ENCODE measurements at regions not wholly inside any gene's neighbourhood (a gene's known extent, or its start where the extent isn't known, plus 50 kb on each side); places are given as distances from the start of the nearest gene placed in this dataset.

- in situ Hi-C loops (cut with MboI; ENCODE audit: low sequenced_read_pairs in 4 of 4) (no loop called here), intact Hi-C loops (cut with DNase I; ENCODE audit: low total_unique reads) (no loop called here)
- no peaks in the 10 kb centered on the region for H3K4me1 ChIP-seq
- no peaks in the 10 kb centered on the region for H3K27me3 ChIP-seq
- TF ChIP-seq POLR2A (IDR thresholded peaks at IDR 0.05) (no peak), CTCF (IDR thresholded peaks at IDR 0.05 in 4 of 5, conservative IDR thresholded peaks at IDR 0.05 in 1 of 5) (no peak)
- no peak for ATAC-seq
- no peaks in the 10 kb centered on the region for H3K9me3 ChIP-seq
- no peak for DNase-seq
- H3K36me3 ChIP-seq = no peaks in the 10 kb centered on the region
- no peak overlapping the region for H3K4me3 ChIP-seq
- no peak overlapping the region for H3K27ac ChIP-seq
Observed at GRCh38 chr5:93008502-93009207, 572.4 kb downstream of the NR2F1-AS1 start.

- in situ Hi-C loops (cut with MboI; ENCODE audit: low sequenced_read_pairs in 4 of 4) (no loop called here), intact Hi-C loops (cut with DNase I; ENCODE audit: low total_unique reads) (no loop called here)
- H3K27me3 ChIP-seq = no peaks in the 10 kb centered on the region
- DNase-seq (no peak), ATAC-seq (no peak)
- no peaks in the 10 kb centered on the region for H3K4me1 ChIP-seq
- H3K4me3 ChIP-seq = no peak overlapping the region
- TF ChIP-seq CTCF (IDR thresholded peaks at IDR 0.05 in 4 of 5, conservative IDR thresholded peaks at IDR 0.05 in 1 of 5) = no peak
- no peak for TF ChIP-seq POLR2A (IDR thresholded peaks at IDR 0.05)
- no peaks in the 10 kb centered on the region for H3K9me3 ChIP-seq
- H3K27ac ChIP-seq = no peak overlapping the region
- no peaks in the 10 kb centered on the region for H3K36me3 ChIP-seq
Observed at GRCh38 chr5:93006915-93007314, 574.1 kb downstream of the NR2F1-AS1 start.

- Histone ChIP-seq H3K4me3 (no peak overlapping the region), H3K27ac (no peak overlapping the region), H3K4me1 (no peaks in the 10 kb centered on the region), H3K36me3 (no peaks in the 10 kb centered on the region), H3K27me3 (no peaks in the 10 kb centered on the region), H3K9me3 (no peaks in the 10 kb centered on the region)
- ATAC-seq (no peak), DNase-seq (no peak)
- in situ Hi-C loops (cut with MboI; ENCODE audit: low sequenced_read_pairs in 4 of 4) = no loop called here
- TF ChIP-seq CTCF (IDR thresholded peaks at IDR 0.05 in 4 of 5, conservative IDR thresholded peaks at IDR 0.05 in 1 of 5) (no peak), POLR2A (IDR thresholded peaks at IDR 0.05) (no peak)
- intact Hi-C loops (cut with DNase I; ENCODE audit: low total_unique reads) = no loop called here
Observed at GRCh38 chr5:92998456-92998855, 582.6 kb downstream of the NR2F1-AS1 start.

- Histone ChIP-seq H3K27me3 (no peaks in the 10 kb centered on the region), H3K9me3 (no peaks in the 10 kb centered on the region), H3K4me1 (no peaks in the 10 kb centered on the region), H3K4me3 (no peak overlapping the region), H3K36me3 (no peaks in the 10 kb centered on the region), H3K27ac (no peak overlapping the region)
- ATAC-seq (no peak), DNase-seq (no peak)
- in situ Hi-C loops (cut with MboI; ENCODE audit: low sequenced_read_pairs in 4 of 4) (no loop called here), intact Hi-C loops (cut with DNase I; ENCODE audit: low total_unique reads) (no loop called here)
- TF ChIP-seq CTCF (IDR thresholded peaks at IDR 0.05 in 4 of 5, conservative IDR thresholded peaks at IDR 0.05 in 1 of 5) (no peak), POLR2A (IDR thresholded peaks at IDR 0.05) (no peak)
Observed at GRCh38 chr5:92994392-92994791, 586.6 kb downstream of the NR2F1-AS1 start.

- no peaks in the 10 kb centered on the region for H3K36me3 ChIP-seq
Observed at GRCh38 chr5:92992073-92992472, 588.9 kb downstream of the NR2F1-AS1 start.

More at GRCh38 chr5:92992073-92992472, 588.9 kb downstream of the NR2F1-AS1 start:
- Histone ChIP-seq H3K4me1 (no peaks in the 10 kb centered on the region), H3K9me3 (no peaks in the 10 kb centered on the region), H3K27ac (no peak overlapping the region), H3K4me3 (no peak overlapping the region), H3K27me3 (no peaks in the 10 kb centered on the region)
- intact Hi-C loops (cut with DNase I; ENCODE audit: low total_unique reads) (no loop called here), in situ Hi-C loops (cut with MboI; ENCODE audit: low sequenced_read_pairs in 4 of 4) (no loop called here)
- TF ChIP-seq POLR2A (IDR thresholded peaks at IDR 0.05) = no peak
- no peak for TF ChIP-seq CTCF (IDR thresholded peaks at IDR 0.05 in 4 of 5, conservative IDR thresholded peaks at IDR 0.05 in 1 of 5)
- ATAC-seq = no peak
- no peak for DNase-seq
